Keratinocyte (primary cell): ENCODE measurements at regions not wholly inside any gene's neighbourhood (a gene's known extent, or its start where the extent isn't known, plus 50 kb on each side); places are given as distances from the start of the nearest gene placed in this dataset.

ENCODE experiments used
- DNase-seq: peaks from one replicate; pipeline ENCODE4 v3.0.0-alpha.2; 2011; ENCODE audit warnings: low read depth, missing footprints, low spot score
- FAIRE-seq: peaks from 2 replicates; lab custom pipeline; 2011; peaks lifted over from hg19 to GRCh38; lab: Jason Lieb, UNC
- H2AFZ ChIP-seq: 2 replicates; pipeline ENCODE4 v1.6.0; 2012; ENCODE audit warnings: low read length, control low read depth, inconsistent platforms; ENCODE audit not compliant: control insufficient read depth
- H3K27ac ChIP-seq: 2 replicates; pipeline ENCODE4 v1.5.1; 2011; ENCODE audit warnings: low read length; ENCODE audit not compliant: control insufficient read depth, insufficient read depth
- H3K27me3 ChIP-seq: 3 replicates; pipeline ENCODE4 v1.6.0; 2011; ENCODE audit warnings: low read length; ENCODE audit not compliant: control insufficient read depth, insufficient read depth; ENCODE audit errors: extremely low read depth
- H3K36me3 ChIP-seq, 2 experiments: 2 replicates in 1 of 2; 3 replicates in 1 of 2; pipeline ENCODE4 v1.5.1; 2011; ENCODE audit warnings: low read length in 2 of 2, mild to moderate bottlenecking in 1 of 2; ENCODE audit not compliant: control insufficient read depth in 2 of 2, insufficient read depth in 2 of 2; ENCODE audit errors: extremely low read depth in 1 of 2
- H3K4me1 ChIP-seq: 3 replicates; pipeline ENCODE4 v1.5.1; 2011; ENCODE audit warnings: low read length; ENCODE audit not compliant: control insufficient read depth, insufficient read depth; ENCODE audit errors: extremely low read depth
- H3K4me2 ChIP-seq: 3 replicates; pipeline ENCODE4 v1.6.0; 2011; ENCODE audit warnings: low read depth, low read length; ENCODE audit not compliant: control insufficient read depth, insufficient read depth; ENCODE audit errors: extremely low read depth
- H3K4me3 ChIP-seq, 3 experiments: fragments of 200-600 bp in 1 of 3; sonication (generic) in 1 of 3; 2 replicates in 2 of 3; 3 replicates in 1 of 3; pipeline ENCODE4 v1.5.1; 2011 to 2016; ENCODE audit warnings: low read length in 3 of 3, mild to moderate bottlenecking in 3 of 3, control low read depth in 2 of 3, inconsistent platforms in 1 of 3, low read depth in 1 of 3, mixed read lengths in 1 of 3, mixed run types in 1 of 3, moderate library complexity in 1 of 3; ENCODE audit not compliant: control insufficient read depth in 2 of 3, insufficient read depth in 2 of 3; ENCODE audit errors: extremely low read depth in 1 of 3
- H3K79me2 ChIP-seq: 2 replicates; pipeline ENCODE4 v1.6.0; 2012; ENCODE audit warnings: low read length; ENCODE audit not compliant: control insufficient read depth, insufficient read depth
- H3K9ac ChIP-seq: 3 replicates; pipeline ENCODE4 v1.6.0; 2011; ENCODE audit warnings: low read length; ENCODE audit not compliant: control insufficient read depth, insufficient read depth; ENCODE audit errors: extremely low read depth
- H3K9me1 ChIP-seq: 3 replicates; pipeline ENCODE4 v1.6.0; 2011; ENCODE audit warnings: low read length; ENCODE audit not compliant: control insufficient read depth, insufficient read depth; ENCODE audit errors: extremely low read depth
- H3K9me3 ChIP-seq: 2 replicates; pipeline ENCODE4 v1.5.1; 2012; ENCODE audit warnings: low read depth, low read length; ENCODE audit not compliant: control insufficient read depth
- H4K20me1 ChIP-seq: 3 replicates; pipeline ENCODE4 v1.6.0; 2011; ENCODE audit warnings: low read length; ENCODE audit not compliant: control insufficient read depth, insufficient read depth; ENCODE audit errors: extremely low read depth
- CTCF ChIP-seq, 3 experiments: IDR thresholded peaks in 1 of 3; conservative IDR thresholded peaks in 1 of 3; optimal IDR thresholded peaks in 1 of 3; 2 replicates in 2 of 3; 3 replicates in 1 of 3; pipeline versions ENCODE3 to v1.5.1; 2011; ENCODE audit warnings: low read length in 3 of 3, mild to moderate bottlenecking in 3 of 3, moderate library complexity in 2 of 3, control low read depth in 1 of 3, inconsistent platforms in 1 of 3; ENCODE audit not compliant: insufficient read depth in 2 of 3; ENCODE audit errors: extremely low read depth in 1 of 3
- EZH2 ChIP-seq: IDR thresholded peaks from one replicate; pipeline ENCODE4 v1.6.1; 2012; ENCODE audit warnings: inconsistent platforms, mild to moderate bottlenecking, low read length, moderate library complexity
- dilution Hi-C: fragments of 300-500 bp; cut with MboI; formaldehyde crosslinking; loops from one replicate; pipeline ENCODE4 v1.7.0; 2020; ENCODE audit warnings: low sequenced_read_pairs; ENCODE audit not compliant: extremely low pct_ligation_motif_present

GRCh38 chr6:53985366-53985765 lies 125.9 kb upstream of the MLIP start:
- dilution Hi-C loops: no loop called here
- no peak overlapping the region for H3K4me3 ChIP-seq
- H3K79me2 ChIP-seq: no peaks in the 10 kb centered on the region
- no peaks in the 10 kb centered on the region for H3K36me3 ChIP-seq
- FAIRE-seq (peak; percentile 17), DNase-seq (no peak)
- H3K9me3 ChIP-seq: no peaks in the 10 kb centered on the region
- no peaks in the 10 kb centered on the region for H3K27me3 ChIP-seq
- peak overlapping the region; percentile 71 for H2AFZ ChIP-seq
- H3K27ac ChIP-seq: no peak overlapping the region
- H3K9ac ChIP-seq: no peak overlapping the region
- H3K4me2 ChIP-seq: no peak overlapping the region
- peaks cover 46% of the 10 kb centered on the region for H3K4me1 ChIP-seq
- no peak for TF ChIP-seq EZH2
- TF ChIP-seq CTCF (optimal IDR thresholded peaks at IDR 0.05 in 1 of 3, IDR thresholded peaks at IDR 0.05 in 1 of 3, conservative IDR thresholded peaks at IDR 0.05 in 1 of 3; ENCODE audit: extremely low read depth in 1 of 3, insufficient read depth in 2 of 3, low read length in 3 of 3): no peak
- H4K20me1 ChIP-seq: no peaks in the 10 kb centered on the region
- H3K9me1 ChIP-seq: no peaks in the 10 kb centered on the region

GRCh38 chr6:53986165-53986720 lies 125.0 kb upstream of the MLIP start:
- Histone ChIP-seq H3K36me3 (no peaks in the 10 kb centered on the region), H3K79me2 (no peaks in the 10 kb centered on the region), H4K20me1 (no peaks in the 10 kb centered on the region), H3K9ac (no peak overlapping the region), H3K4me1 (peaks cover 46% of the 10 kb centered on the region), H3K4me2 (peak overlapping the region; percentile 33), H3K4me3 (no peak overlapping the region), H3K9me1 (no peaks in the 10 kb centered on the region), H3K27me3 (no peaks in the 10 kb centered on the region), H3K27ac (no peak overlapping the region), H2AFZ (no peak overlapping the region), H3K9me3 (no peaks in the 10 kb centered on the region)
- FAIRE-seq: peak; percentile 46
- DNase-seq: no peak
- dilution Hi-C loops: no loop called here
- peak; percentile 71 to 77 (median 73) for TF ChIP-seq CTCF (optimal IDR thresholded peaks at IDR 0.05 in 1 of 3, IDR thresholded peaks at IDR 0.05 in 1 of 3, conservative IDR thresholded peaks at IDR 0.05 in 1 of 3; ENCODE audit: extremely low read depth in 1 of 3, insufficient read depth in 2 of 3, low read length in 3 of 3)
- no peak for TF ChIP-seq EZH2
